ENCODE measurements at regions not wholly inside any gene's neighbourhood (a gene's known extent, or its start where the extent isn't known, plus 50 kb on each side); places are given as distances from the start of the nearest gene placed in this dataset.

DNA sequence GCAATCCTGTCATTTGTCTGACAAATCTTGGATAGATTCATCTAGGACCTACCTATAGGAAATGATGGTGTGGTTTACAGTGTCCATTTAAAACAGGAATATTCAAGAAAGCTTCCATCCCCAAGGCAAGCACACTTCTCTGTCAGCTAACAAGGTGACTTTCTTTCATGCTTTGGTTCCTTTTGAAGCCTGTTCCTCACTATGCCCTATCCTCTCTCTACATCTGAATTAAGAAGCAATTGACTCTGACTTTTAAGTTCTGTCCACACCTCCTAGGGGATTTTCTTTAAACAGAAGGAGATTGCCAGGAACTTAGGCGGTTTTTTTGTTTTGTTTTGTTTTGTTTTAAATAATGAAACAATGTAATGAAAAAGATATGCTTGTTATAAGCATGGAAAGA, 1181.4 kb upstream of the TENM3 start:
- BruUV-seq (replicated peaks) = no TSS peak
- POLR2A ChIA-PET = no interaction called here
- RAD21 ChIA-PET (ENCODE audit: low non-redundant PET in 1 of 2, low total read pairs in 2 of 2, uncharacterized antibody in 2 of 2, unreplicated experiment in 2 of 2) = no interaction called here
- CTCF ChIA-PET = no interaction called here
- H3K9ac ChIP-seq (ENCODE audit: low read length) = no peak overlapping the region
- H3K36me3 ChIP-seq (ENCODE audit: control insufficient read depth in 1 of 2, insufficient read depth in 2 of 2, low read length in 2 of 2) = no peaks in the 10 kb centered on the region
- H3K9me2 ChIP-seq (ENCODE audit: insufficient read depth) = no peaks in the 10 kb centered on the region
- no peaks in the 10 kb centered on the region for H3K27me3 ChIP-seq (ENCODE audit: insufficient read depth, low read length)
- H3K4me2 ChIP-seq (ENCODE audit: low read length) = no peak overlapping the region
- H3K9me3 ChIP-seq (ENCODE audit: control insufficient read depth in 1 of 2, insufficient read depth in 1 of 2, low read depth in 1 of 2, low read length in 2 of 2) = no peaks in the 10 kb centered on the region
- no peak overlapping the region for H3K27ac ChIP-seq (ENCODE audit: low read depth, low read length)
- H3K4me3 ChIP-seq (replicated peaks in 1 of 2; ENCODE audit: low read depth in 1 of 2, low read length in 2 of 2) = no peak overlapping the region
- no peak for TF ChIP-seq ELF1 (IDR thresholded peaks at IDR 0.05; ENCODE audit: borderline replicate concordance, low read depth)
- TF ChIP-seq FOSL1 (IDR thresholded peaks at IDR 0.05; ENCODE audit: low read depth) = no peak
- TF ChIP-seq, protein P1, sequence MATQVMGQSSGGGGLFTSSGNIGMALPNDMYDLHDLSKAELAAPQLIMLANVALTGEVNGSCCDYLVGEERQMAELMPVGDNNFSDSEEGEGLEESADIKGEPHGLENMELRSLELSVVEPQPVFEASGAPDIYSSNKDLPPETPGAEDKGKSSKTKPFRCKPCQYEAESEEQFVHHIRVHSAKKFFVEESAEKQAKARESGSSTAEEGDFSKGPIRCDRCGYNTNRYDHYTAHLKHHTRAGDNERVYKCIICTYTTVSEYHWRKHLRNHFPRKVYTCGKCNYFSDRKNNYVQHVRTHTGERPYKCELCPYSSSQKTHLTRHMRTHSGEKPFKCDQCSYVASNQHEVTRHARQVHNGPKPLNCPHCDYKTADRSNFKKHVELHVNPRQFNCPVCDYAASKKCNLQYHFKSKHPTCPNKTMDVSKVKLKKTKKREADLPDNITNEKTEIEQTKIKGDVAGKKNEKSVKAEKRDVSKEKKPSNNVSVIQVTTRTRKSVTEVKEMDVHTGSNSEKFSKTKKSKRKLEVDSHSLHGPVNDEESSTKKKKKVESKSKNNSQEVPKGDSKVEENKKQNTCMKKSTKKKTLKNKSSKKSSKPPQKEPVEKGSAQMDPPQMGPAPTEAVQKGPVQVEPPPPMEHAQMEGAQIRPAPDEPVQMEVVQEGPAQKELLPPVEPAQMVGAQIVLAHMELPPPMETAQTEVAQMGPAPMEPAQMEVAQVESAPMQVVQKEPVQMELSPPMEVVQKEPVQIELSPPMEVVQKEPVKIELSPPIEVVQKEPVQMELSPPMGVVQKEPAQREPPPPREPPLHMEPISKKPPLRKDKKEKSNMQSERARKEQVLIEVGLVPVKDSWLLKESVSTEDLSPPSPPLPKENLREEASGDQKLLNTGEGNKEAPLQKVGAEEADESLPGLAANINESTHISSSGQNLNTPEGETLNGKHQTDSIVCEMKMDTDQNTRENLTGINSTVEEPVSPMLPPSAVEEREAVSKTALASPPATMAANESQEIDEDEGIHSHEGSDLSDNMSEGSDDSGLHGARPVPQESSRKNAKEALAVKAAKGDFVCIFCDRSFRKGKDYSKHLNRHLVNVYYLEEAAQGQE (IDR thresholded peaks at IDR 0.05; ENCODE audit: low read depth) = no peak
- TF ChIP-seq POLR2AphosphoS5 (IDR thresholded peaks at IDR 0.05; ENCODE audit: low read depth, low read length) = no peak
- TF ChIP-seq YY1 (IDR thresholded peaks at IDR 0.05; ENCODE audit: extremely low read depth, insufficient replicate concordance, low read depth, low read length) = no peak
- no peak for TF ChIP-seq CTCF (IDR thresholded peaks at IDR 0.05 in 2 of 3, conservative IDR thresholded peaks at IDR 0.05 in 1 of 3; ENCODE audit: borderline replicate concordance in 1 of 3, insufficient read depth in 1 of 3, low read depth in 2 of 3, low read length in 2 of 3)
- ATAC-seq (no peak), DNase-seq (ENCODE audit: low read depth, low spot score) (no peak)
- H4K20me1 ChIP-seq (ENCODE audit: insufficient read depth) = no peaks in the 10 kb centered on the region
- no peaks in the 10 kb centered on the region for H3K79me2 ChIP-seq (ENCODE audit: insufficient read depth, low read length)
- H3K4me1 ChIP-seq (ENCODE audit: control insufficient read depth in 1 of 2, insufficient read depth in 2 of 2, low read length in 2 of 2) = no peaks in the 10 kb centered on the region
- intact Hi-C loops (cut with micrococcal nuclease) = no loop called here
- no peak overlapping the region for H2AFZ ChIP-seq (ENCODE audit: low read depth, low read length, poor library complexity, severe bottlenecking)

Measured in HCT116 (cell line).